ENCODE measurements at regions not wholly inside any gene's neighbourhood (a gene's known extent, or its start where the extent isn't known, plus 50 kb on each side); places are given as distances from the start of the nearest gene placed in this dataset.

- no peaks in the 10 kb centered on the region for H3K36me3 ChIP-seq (ENCODE audit: insufficient read depth, low read length)
Measured at GRCh38 chr5:103624035-103624480, 61.5 kb upstream of the NUDT12 start.

GRCh38 chr5:103623425-103623824 is 60.8 kb upstream of the NUDT12 start:
- CTCF ChIA-PET, result no interaction called here
- Histone ChIP-seq H3K27me3 (ENCODE audit: insufficient read depth, low read length, poor library complexity, severe bottlenecking) (no peaks in the 10 kb centered on the region), H3K27ac (ENCODE audit: low read depth, low read length) (no peak overlapping the region), H3K9me3 (ENCODE audit: low read length) (no peaks in the 10 kb centered on the region), H3K4me3 (ENCODE audit: low read length) (no peak overlapping the region), H3K4me1 (ENCODE audit: insufficient read depth, low read length) (no peaks in the 10 kb centered on the region), H3K36me3 (ENCODE audit: insufficient read depth, low read length) (no peaks in the 10 kb centered on the region)
- H3K27me3 Mint-ChIP-seq, result no peaks in the 10 kb centered on the region
- POLR2A ChIA-PET, result no interaction called here
- no peak for DNase-seq
- no peak overlapping the region for H3K4me3 Mint-ChIP-seq
- no peak overlapping the region for H3K27ac Mint-ChIP-seq
- no peaks in the 10 kb centered on the region for H3K36me3 Mint-ChIP-seq
- H3K9me3 Mint-ChIP-seq, result peaks cover 0 to 2% (median 0%) of the 10 kb centered on the region in 5 donors
- H3K4me1 Mint-ChIP-seq, result no peaks in the 10 kb centered on the region

More at GRCh38 chr5:103624035-103624480, 61.5 kb upstream of the NUDT12 start:
- H3K27me3 ChIP-seq (ENCODE audit: insufficient read depth, low read length, poor library complexity, severe bottlenecking), result no peaks in the 10 kb centered on the region
- no peak overlapping the region for H3K27ac ChIP-seq (ENCODE audit: low read depth, low read length)
- ChIA-PET CTCF (no interaction called here), POLR2A (no interaction called here)
- H3K27me3 Mint-ChIP-seq, result no peaks in the 10 kb centered on the region
- H3K4me3 ChIP-seq (ENCODE audit: low read length), result no peak overlapping the region
- no peaks in the 10 kb centered on the region for H3K9me3 ChIP-seq (ENCODE audit: low read length)
- no peak for DNase-seq
- peaks cover 0 to 2% (median 0%) of the 10 kb centered on the region in 5 donors for H3K9me3 Mint-ChIP-seq
- no peaks in the 10 kb centered on the region for H3K36me3 Mint-ChIP-seq
- H3K4me3 Mint-ChIP-seq, result no peak overlapping the region
- H3K4me1 ChIP-seq (ENCODE audit: insufficient read depth, low read length), result no peaks in the 10 kb centered on the region
- H3K27ac Mint-ChIP-seq, result no peak overlapping the region
- no peaks in the 10 kb centered on the region for H3K4me1 Mint-ChIP-seq

DNA sequence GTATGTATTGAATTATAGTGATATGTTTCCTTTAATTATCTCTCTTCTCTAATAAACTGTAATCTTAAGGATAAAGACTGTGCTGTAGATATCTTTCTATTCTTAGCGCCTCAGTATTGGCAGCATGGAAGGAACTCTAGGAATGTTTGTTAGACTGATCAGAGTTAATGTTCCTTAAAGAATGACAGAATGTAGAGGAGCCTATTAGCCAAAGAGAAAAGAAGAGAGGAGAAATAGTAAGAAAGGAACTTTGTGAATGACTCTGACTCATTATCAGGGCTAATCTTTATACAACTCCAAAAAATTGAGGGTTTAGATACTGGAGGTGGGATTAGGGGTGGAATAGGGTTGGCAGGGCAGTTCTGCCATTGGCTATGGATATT is 59.0 kb upstream of the NUDT12 start:
- Histone ChIP-seq H3K4me3 (ENCODE audit: low read length) (no peak overlapping the region), H3K27ac (ENCODE audit: low read depth, low read length) (no peak overlapping the region), H3K36me3 (ENCODE audit: insufficient read depth, low read length) (no peaks in the 10 kb centered on the region), H3K9me3 (ENCODE audit: low read length) (no peaks in the 10 kb centered on the region), H3K4me1 (ENCODE audit: insufficient read depth, low read length) (no peaks in the 10 kb centered on the region), H3K27me3 (ENCODE audit: insufficient read depth, low read length, poor library complexity, severe bottlenecking) (no peaks in the 10 kb centered on the region)
- Mint-ChIP-seq H3K27me3 (no peaks in the 10 kb centered on the region), H3K4me3 (no peak overlapping the region), H3K27ac (no peak overlapping the region), H3K36me3 (no peaks in the 10 kb centered on the region), H3K9me3 (peaks cover 0 to 2% (median 0%) of the 10 kb centered on the region in 5 donors), H3K4me1 (no peaks in the 10 kb centered on the region)
- ChIA-PET POLR2A (no interaction called here), CTCF (no interaction called here)
- DNase-seq, result no peak

- H3K4me3 ChIP-seq (ENCODE audit: low read length), result no peak overlapping the region
- POLR2A ChIA-PET, result no interaction called here
- H3K9me3 ChIP-seq (ENCODE audit: low read length), result no peaks in the 10 kb centered on the region
- no peaks in the 10 kb centered on the region for H3K4me1 ChIP-seq (ENCODE audit: insufficient read depth, low read length)
- H3K27ac ChIP-seq (ENCODE audit: low read depth, low read length), result no peak overlapping the region
- H3K4me1 Mint-ChIP-seq, result no peaks in the 10 kb centered on the region
- H3K27me3 ChIP-seq (ENCODE audit: insufficient read depth, low read length, poor library complexity, severe bottlenecking), result no peaks in the 10 kb centered on the region
- H3K9me3 Mint-ChIP-seq, result peaks cover 0 to 2% (median 0%) of the 10 kb centered on the region in 5 donors
- H3K27me3 Mint-ChIP-seq, result no peaks in the 10 kb centered on the region
- no peaks in the 10 kb centered on the region for H3K36me3 ChIP-seq (ENCODE audit: insufficient read depth, low read length)
- CTCF ChIA-PET, result no interaction called here
- H3K27ac Mint-ChIP-seq, result no peak overlapping the region
- no peaks in the 10 kb centered on the region for H3K36me3 Mint-ChIP-seq
- H3K4me3 Mint-ChIP-seq, result no peak overlapping the region
- no peak for DNase-seq
Measured at GRCh38 chr5:103620851-103621547, 58.4 kb upstream of the NUDT12 start.

DNA sequence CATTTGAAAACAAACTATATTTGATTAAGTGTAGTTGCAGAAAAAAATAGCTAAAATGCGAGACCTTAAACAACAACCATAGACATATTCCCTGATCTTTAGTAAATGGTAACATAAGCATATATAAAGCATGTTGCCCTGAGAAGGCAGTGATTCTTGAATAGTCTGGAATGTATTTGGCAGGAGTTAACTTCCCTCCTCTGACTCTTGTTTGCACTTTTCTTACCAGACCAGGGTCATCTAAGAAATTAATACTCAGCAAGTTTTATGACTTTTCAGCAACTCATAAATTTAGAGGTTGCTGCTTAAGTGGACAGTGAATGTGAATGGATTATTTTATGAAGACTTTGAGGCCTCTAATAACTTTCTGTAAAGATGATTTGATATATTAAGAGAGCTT is 55.3 kb upstream of the NUDT12 start:
- H3K27me3 Mint-ChIP-seq, result no peaks in the 10 kb centered on the region
- ChIA-PET CTCF (no interaction called here), POLR2A (no interaction called here)
- no peaks in the 10 kb centered on the region for H3K36me3 Mint-ChIP-seq
- Histone ChIP-seq H3K4me1 (ENCODE audit: insufficient read depth, low read length) (no peaks in the 10 kb centered on the region), H3K9me3 (ENCODE audit: low read length) (no peaks in the 10 kb centered on the region), H3K4me3 (ENCODE audit: low read length) (no peak overlapping the region), H3K36me3 (ENCODE audit: insufficient read depth, low read length) (no peaks in the 10 kb centered on the region), H3K27me3 (ENCODE audit: insufficient read depth, low read length, poor library complexity, severe bottlenecking) (no peaks in the 10 kb centered on the region), H3K27ac (ENCODE audit: low read depth, low read length) (no peak overlapping the region)
- no peak overlapping the region for H3K27ac Mint-ChIP-seq
- peaks cover 0 to 2% (median 0%) of the 10 kb centered on the region in 5 donors for H3K9me3 Mint-ChIP-seq
- no peak for DNase-seq
- no peak overlapping the region for H3K4me3 Mint-ChIP-seq
- H3K4me1 Mint-ChIP-seq, result no peaks in the 10 kb centered on the region

GRCh38 chr5:103617090-103617489 is 54.5 kb upstream of the NUDT12 start:
- H3K9me3 Mint-ChIP-seq, result no peaks in the 10 kb centered on the region

GRCh38 chr5:103612545-103612944 is 50.0 kb upstream of the NUDT12 start:
- CTCF ChIA-PET, result no interaction called here

More at GRCh38 chr5:103617090-103617489, 54.5 kb upstream of the NUDT12 start:
- Mint-ChIP-seq H3K27me3 (no peaks in the 10 kb centered on the region), H3K4me1 (no peaks in the 10 kb centered on the region), H3K36me3 (no peaks in the 10 kb centered on the region), H3K4me3 (no peak overlapping the region), H3K27ac (no peak overlapping the region)
- no peak for DNase-seq
- Histone ChIP-seq H3K4me3 (ENCODE audit: low read length) (no peak overlapping the region), H3K9me3 (ENCODE audit: low read length) (no peaks in the 10 kb centered on the region), H3K27ac (ENCODE audit: low read depth, low read length) (no peak overlapping the region), H3K36me3 (ENCODE audit: insufficient read depth, low read length) (no peaks in the 10 kb centered on the region), H3K4me1 (ENCODE audit: insufficient read depth, low read length) (no peaks in the 10 kb centered on the region), H3K27me3 (ENCODE audit: insufficient read depth, low read length, poor library complexity, severe bottlenecking) (no peaks in the 10 kb centered on the region)
- ChIA-PET CTCF (no interaction called here), POLR2A (no interaction called here)

More at GRCh38 chr5:103612545-103612944, 50.0 kb upstream of the NUDT12 start:
- peaks cover 0 to 3% (median 0%) of the 10 kb centered on the region in 5 donors for H3K9me3 Mint-ChIP-seq
- Histone ChIP-seq H3K27ac (ENCODE audit: low read depth, low read length) (no peak overlapping the region), H3K36me3 (ENCODE audit: insufficient read depth, low read length) (no peaks in the 10 kb centered on the region), H3K27me3 (ENCODE audit: insufficient read depth, low read length, poor library complexity, severe bottlenecking) (no peaks in the 10 kb centered on the region), H3K4me1 (ENCODE audit: insufficient read depth, low read length) (no peaks in the 10 kb centered on the region), H3K4me3 (ENCODE audit: low read length) (no peak overlapping the region), H3K9me3 (ENCODE audit: low read length) (no peaks in the 10 kb centered on the region)
- no peak overlapping the region for H3K4me3 Mint-ChIP-seq
- H3K27ac Mint-ChIP-seq, result no peak overlapping the region
- no peaks in the 10 kb centered on the region for H3K4me1 Mint-ChIP-seq
- H3K27me3 Mint-ChIP-seq, result no peaks in the 10 kb centered on the region
- H3K36me3 Mint-ChIP-seq, result no peaks in the 10 kb centered on the region
- DNase-seq, result no peak
- POLR2A ChIA-PET, result no interaction called here

All from CD8-positive, alpha-beta memory T cell (primary cell).